NT2/D1 (cell line): ENCODE measurements at regions not wholly inside any gene's neighbourhood (a gene's known extent, or its start where the extent isn't known, plus 50 kb on each side); places are given as distances from the start of the nearest gene placed in this dataset.

Experiments used
- SUZ12 ChIP-seq: IDR thresholded peaks from 2 replicates; pipeline ENCODE4 v1.6.1; 2011; ENCODE audit not compliant: insufficient read length, insufficient read depth; ENCODE audit errors: extremely low read depth
- YY1 ChIP-seq: IDR thresholded peaks from 2 replicates; pipeline ENCODE4 v1.6.1; 2011; ENCODE audit not compliant: insufficient read length, insufficient read depth
- ZNF274 ChIP-seq: IDR thresholded peaks from 2 replicates; pipeline ENCODE4 v1.6.1; 2011; ENCODE audit warnings: mild to moderate bottlenecking, low read depth, low read length

DNA sequence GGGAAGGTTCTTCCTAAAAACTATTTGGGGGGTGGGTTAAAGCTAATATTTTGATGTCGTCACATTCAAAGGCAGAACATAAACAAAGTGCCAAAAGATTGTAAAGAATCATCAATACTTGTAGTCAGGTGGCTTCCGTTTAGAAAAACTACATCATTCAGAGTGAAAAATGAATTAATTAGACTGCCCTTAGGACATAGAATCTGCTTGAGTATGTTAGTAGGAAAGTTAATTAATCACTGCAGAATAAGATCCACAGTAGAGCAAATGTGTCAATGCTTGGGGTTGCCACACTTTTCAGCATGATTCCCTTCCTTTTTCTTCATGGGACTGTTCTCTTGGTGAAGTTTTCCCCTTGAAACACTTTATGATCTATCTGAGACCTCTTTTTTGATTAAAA, 166.8 kb upstream of the MTNR1B start:
- TF ChIP-seq SUZ12, result no peak
- TF ChIP-seq YY1, result no peak
- TF ChIP-seq ZNF274, result no peak
